Transverse colon (tissue), 4 donors: ENCODE measurements at regions not wholly inside any gene's neighbourhood (a gene's known extent, or its start where the extent isn't known, plus 50 kb on each side); places are given as distances from the start of the nearest gene placed in this dataset.

Experiments used
- DNase-seq: peaks from one replicate; pipeline ENCODE4 v3.0.0-alpha.2; 2019
- H3K27ac ChIP-seq, 4 donors: fragments of 200-600 bp; sonication (generic); 2 replicates each; pipeline ENCODE4 v1.5.1; 2016 to 2018; ENCODE audit warnings: inconsistent platforms in 4 of 4
- H3K27me3 ChIP-seq: fragments of 200-600 bp; sonication (generic); 2 replicates; pipeline ENCODE4 v1.5.1; 2017; ENCODE audit warnings: inconsistent platforms
- H3K36me3 ChIP-seq, 4 donors: fragments of 200-600 bp; sonication (generic); 2 replicates each; pipeline ENCODE4 v1.5.1; 2017 to 2019; ENCODE audit warnings: inconsistent platforms in 4 of 4
- H3K4me1 ChIP-seq, 4 donors: fragments of 200-600 bp; sonication (generic); 2 replicates each; pipeline ENCODE4 v1.5.1; 2017 to 2020; ENCODE audit warnings: inconsistent platforms in 4 of 4
- H3K4me3 ChIP-seq, 4 donors: fragments of 200-600 bp; sonication (generic); 1 replicate in 1 of 4; 2 replicates in 3 of 4; pipeline versions ENCODE4 v1.5.1 to v1.6.1; 2017 to 2019; ENCODE audit warnings: inconsistent platforms in 4 of 4
- H3K9me3 ChIP-seq, 2 donors: fragments of 200-600 bp; sonication (generic); 2 replicates each; pipeline ENCODE4 v1.5.1; 2017 to 2019; ENCODE audit warnings: inconsistent platforms in 2 of 2
- EP300 ChIP-seq: sonication (generic); formaldehyde crosslinking; IDR thresholded peaks from one replicate; pipeline ENCODE4 v1.6.1; 2017; ENCODE audit warnings: antibody characterized with exemption, low read depth
- POLR2A ChIP-seq: fragments of 450-650 bp; IDR thresholded peaks from one replicate; pipeline ENCODE4 v1.6.1; 2016; ENCODE audit warnings: antibody characterized with exemption, mild to moderate bottlenecking, moderate library complexity
- POLR2AphosphoS5 ChIP-seq, 3 donors: sonication (generic); formaldehyde crosslinking; IDR thresholded peaks; one replicate each; pipeline ENCODE4 v1.6.1; 2016; ENCODE audit warnings: antibody characterized with exemption in 3 of 3
- WGBS, 2 donors: methylation state at CpG; one replicate each; pipeline ENCODE4 v1.1.5; 2018; ENCODE audit warnings: low coverage in 1 of 2; 5-methylcytosine and 5-hydroxymethylcytosine counted together
- in situ Hi-C, 4 donors: fragments of 200-750 bp; cut with MboI; loops; one replicate each; pipeline versions ENCODE4 v1.15.0 to v1.15.1; 2017; ENCODE audit warnings: low sequenced_read_pairs in 3 of 4, low pct_ligation_motif_present in 1 of 4, low pct_unique_long_range_greater_than_20kb in 1 of 4
- intact Hi-C: fragments of 100-400 bp; cut with DNase I; formaldehyde crosslinking; loops from one replicate; pipeline ENCODE4 v1.15.1; 2023; ENCODE audit warnings: low total_unique reads
- TF ChIP-seq, protein P1 (sequence below), 5 experiments: fragments of 200-600 bp in 3 of 5; fragments of 450-650 bp in 2 of 5; sonication (generic) in 3 of 5; IDR thresholded peaks; 1 replicate in 2 of 5; 2 replicates in 3 of 5; pipeline ENCODE4 v1.5.1; 2016 to 2017; ENCODE audit warnings: antibody characterized with exemption in 5 of 5, inconsistent platforms in 3 of 5, mild to moderate bottlenecking in 2 of 5, moderate library complexity in 1 of 5

DNA sequence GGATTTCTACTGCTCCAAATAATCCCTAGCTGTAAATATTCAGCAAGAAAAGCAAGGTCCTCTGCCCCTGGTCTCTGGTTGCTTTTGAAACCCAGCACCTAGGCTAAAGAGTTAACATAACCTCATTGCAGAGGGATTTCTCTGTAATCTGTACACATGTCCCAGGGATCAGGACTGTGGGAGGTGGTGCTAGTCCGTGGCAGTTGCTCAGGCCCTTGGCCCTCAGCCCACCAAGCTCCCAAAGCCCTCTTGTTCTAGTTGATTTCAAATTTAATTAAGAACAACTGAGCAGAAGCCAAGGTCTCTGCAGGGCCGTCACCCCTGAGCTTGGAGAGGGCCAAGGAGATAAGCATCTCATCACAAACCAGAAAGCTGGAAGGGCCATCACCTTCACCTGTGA is 181.1 kb downstream of the SOX9 start:
- Histone ChIP-seq H3K27me3 (no peaks in the 10 kb centered on the region), H3K9me3 (no peaks in the 10 kb centered on the region), H3K4me1 (no peaks in the 10 kb centered on the region), H3K27ac (no peak overlapping the region), H3K4me3 (no peak overlapping the region), H3K36me3 (no peaks in the 10 kb centered on the region)
- in situ Hi-C loops (no loop called here), intact Hi-C loops (no loop called here)
- 72% methylated on average over 2 of the region's 2 CpGs; no CpG with 5 or more reads in 1 of the 2 donors for WGBS, 2 donors
- no peak for TF ChIP-seq EP300
- TF ChIP-seq, protein P1, sequence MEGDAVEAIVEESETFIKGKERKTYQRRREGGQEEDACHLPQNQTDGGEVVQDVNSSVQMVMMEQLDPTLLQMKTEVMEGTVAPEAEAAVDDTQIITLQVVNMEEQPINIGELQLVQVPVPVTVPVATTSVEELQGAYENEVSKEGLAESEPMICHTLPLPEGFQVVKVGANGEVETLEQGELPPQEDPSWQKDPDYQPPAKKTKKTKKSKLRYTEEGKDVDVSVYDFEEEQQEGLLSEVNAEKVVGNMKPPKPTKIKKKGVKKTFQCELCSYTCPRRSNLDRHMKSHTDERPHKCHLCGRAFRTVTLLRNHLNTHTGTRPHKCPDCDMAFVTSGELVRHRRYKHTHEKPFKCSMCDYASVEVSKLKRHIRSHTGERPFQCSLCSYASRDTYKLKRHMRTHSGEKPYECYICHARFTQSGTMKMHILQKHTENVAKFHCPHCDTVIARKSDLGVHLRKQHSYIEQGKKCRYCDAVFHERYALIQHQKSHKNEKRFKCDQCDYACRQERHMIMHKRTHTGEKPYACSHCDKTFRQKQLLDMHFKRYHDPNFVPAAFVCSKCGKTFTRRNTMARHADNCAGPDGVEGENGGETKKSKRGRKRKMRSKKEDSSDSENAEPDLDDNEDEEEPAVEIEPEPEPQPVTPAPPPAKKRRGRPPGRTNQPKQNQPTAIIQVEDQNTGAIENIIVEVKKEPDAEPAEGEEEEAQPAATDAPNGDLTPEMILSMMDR (IDR thresholded peaks at IDR 0.05), result no peak
- DNase-seq, result no peak

DNA sequence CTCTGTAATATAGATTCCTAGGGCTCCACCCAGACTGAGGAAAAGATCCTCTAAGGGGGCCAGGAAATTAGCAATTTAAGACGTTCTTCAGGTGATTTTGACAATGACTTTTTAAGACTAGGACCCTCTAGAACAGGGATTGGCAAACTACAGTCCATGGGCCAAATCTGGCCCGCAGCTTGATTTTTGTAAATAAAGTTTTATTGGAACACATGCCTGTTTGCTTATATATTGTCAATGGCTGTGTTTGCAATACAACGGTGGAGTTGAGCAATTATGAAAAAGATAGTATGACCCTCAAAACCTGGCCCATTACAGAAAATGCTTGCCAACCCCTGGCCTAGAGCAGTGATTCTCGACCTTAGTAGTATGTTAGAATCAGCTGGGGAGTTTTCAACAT is 181.9 kb downstream of the SOX9 start:
- no peak for DNase-seq
- intact Hi-C loops, result no loop called here
- TF ChIP-seq, protein P1 (IDR thresholded peaks at IDR 0.05), result no peak
- TF ChIP-seq POLR2AphosphoS5 (IDR thresholded peaks at IDR 0.05), result no peak
- no peak for TF ChIP-seq EP300
- no peak for TF ChIP-seq POLR2A
- Histone ChIP-seq H3K4me3 (no peak overlapping the region), H3K27ac (no peak overlapping the region), H3K36me3 (no peaks in the 10 kb centered on the region), H3K27me3 (no peaks in the 10 kb centered on the region), H3K9me3 (no peaks in the 10 kb centered on the region), H3K4me1 (no peaks in the 10 kb centered on the region)
- 65 to 78% methylated on average over 3 to 4 of the region's 4 CpGs for WGBS, 2 donors
- in situ Hi-C loops, result no loop called here

- no peaks in the 10 kb centered on the region for H3K36me3 ChIP-seq
- no peak overlapping the region for H3K4me3 ChIP-seq
- TF ChIP-seq POLR2A, result no peak
- intact Hi-C loops, result no loop called here
- H3K27ac ChIP-seq, result no peak overlapping the region
- 88 to 94% methylated on average over 7 to 8 of the region's 8 CpGs for WGBS, 2 donors
- DNase-seq, result no peak
- H3K27me3 ChIP-seq, result no peaks in the 10 kb centered on the region
- H3K4me1 ChIP-seq, result no peaks in the 10 kb centered on the region
- H3K9me3 ChIP-seq, result no peaks in the 10 kb centered on the region
- in situ Hi-C loops, result no loop called here
Observed at GRCh38 chr17:72303787-72304733, 183.2 kb downstream of the SOX9 start.

- intact Hi-C loops (no loop called here), in situ Hi-C loops (no loop called here)
- Histone ChIP-seq H3K4me3 (no peak overlapping the region), H3K4me1 (no peaks in the 10 kb centered on the region), H3K36me3 (no peaks in the 10 kb centered on the region), H3K27me3 (no peaks in the 10 kb centered on the region), H3K9me3 (no peaks in the 10 kb centered on the region), H3K27ac (no peak overlapping the region)
- DNase-seq, result no peak
- 88 to 90% methylated on average over 4 to 10 of the region's 10 CpGs for WGBS, 2 donors
- TF ChIP-seq EP300 (no peak), POLR2AphosphoS5 (IDR thresholded peaks at IDR 0.05) (no peak)
Observed at GRCh38 chr17:72304859-72305258, 184.0 kb downstream of the SOX9 start.

- Histone ChIP-seq H3K27ac (no peak overlapping the region), H3K9me3 (no peaks in the 10 kb centered on the region), H3K4me1 (no peaks in the 10 kb centered on the region), H3K4me3 (no peak overlapping the region), H3K27me3 (no peaks in the 10 kb centered on the region), H3K36me3 (no peaks in the 10 kb centered on the region)
- in situ Hi-C loops, result no loop called here
- no peak for DNase-seq
- 49 to 77% methylated on average over 4 to 6 of the region's 6 CpGs for WGBS, 2 donors
- intact Hi-C loops, result no loop called here
- TF ChIP-seq POLR2AphosphoS5 (IDR thresholded peaks at IDR 0.05) (no peak), EP300 (no peak), POLR2A (no peak)
- TF ChIP-seq, protein P1 (IDR thresholded peaks at IDR 0.05), result no peak
Observed at GRCh38 chr17:72305472-72305871, 184.7 kb downstream of the SOX9 start.
